PFSK-1 (cell line): ENCODE measurements at regions not wholly inside any gene's neighbourhood (a gene's known extent, or its start where the extent isn't known, plus 50 kb on each side); places are given as distances from the start of the nearest gene placed in this dataset.

Experiments used
- FOXP2 ChIP-seq: optimal IDR thresholded peaks from 2 replicates; pipeline ENCODE3; 2011; ENCODE audit warnings: borderline replicate concordance, control low read depth, inconsistent platforms; ENCODE audit not compliant: insufficient read depth; ENCODE audit errors: extremely low read length, extremely low read depth
- POLR2AphosphoS5 ChIP-seq: IDR thresholded peaks from 2 replicates; pipeline ENCODE4 v1.6.1; 2012; ENCODE audit warnings: low read depth, mild to moderate bottlenecking, control low read depth, low read length, moderate library complexity
- SIN3A ChIP-seq: IDR thresholded peaks from 2 replicates; pipeline ENCODE4 v1.6.1; 2012; ENCODE audit warnings: mild to moderate bottlenecking, low read length, moderate library complexity, borderline replicate concordance; ENCODE audit not compliant: insufficient read depth
- TAF1 ChIP-seq: IDR thresholded peaks from 2 replicates; pipeline ENCODE4 v1.6.1; 2012; ENCODE audit warnings: low read length, control low read depth, borderline replicate concordance; ENCODE audit not compliant: insufficient read depth
- TF ChIP-seq, protein P1 (sequence below), 2 experiments: IDR thresholded peaks; 2 replicates each; pipeline versions ENCODE4 v1.6.1 to v1.8.0; 2011 to 2012; ENCODE audit warnings: low read depth in 2 of 2, low read length in 2 of 2, control low read depth in 1 of 2, inconsistent platforms in 1 of 2, mild to moderate bottlenecking in 1 of 2, moderate library complexity in 1 of 2; ENCODE audit not compliant: insufficient read depth in 1 of 2

DNA sequence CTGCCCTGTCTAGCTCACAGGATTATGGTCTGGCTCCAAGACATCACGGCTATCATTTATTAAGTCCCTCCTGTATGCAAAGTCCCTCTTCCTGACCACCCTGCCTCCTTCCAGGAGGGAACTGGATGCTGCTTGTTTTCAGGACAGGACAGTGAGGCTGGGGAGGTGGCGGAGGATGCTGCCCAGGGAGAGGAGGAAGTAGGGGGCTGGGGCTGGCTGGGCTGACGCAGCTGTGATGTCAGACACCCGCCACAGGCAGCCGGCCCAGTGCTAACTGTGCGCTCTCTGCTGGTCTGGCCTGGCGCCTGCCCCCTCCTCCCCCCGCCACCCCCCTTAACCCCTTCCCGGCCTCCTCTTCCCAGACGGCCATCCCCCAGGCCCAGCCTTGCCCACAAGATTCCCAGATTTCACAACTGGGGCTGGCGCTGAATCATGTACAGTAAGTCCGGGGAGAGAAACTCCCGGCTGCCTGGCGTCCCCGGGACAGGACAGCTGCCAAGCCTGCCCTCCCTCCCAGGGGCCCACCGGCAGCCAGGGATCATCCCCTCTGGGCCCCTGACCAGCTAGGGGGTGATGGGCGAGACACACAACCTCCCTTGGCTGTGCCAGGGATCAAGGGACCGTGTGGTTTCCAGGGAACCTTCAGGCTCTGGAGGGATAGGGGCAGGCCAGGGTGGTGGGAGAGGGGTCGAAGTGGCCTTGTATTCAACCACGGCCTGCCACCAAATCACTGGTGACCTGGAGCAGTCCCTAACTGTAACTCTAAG is 118.1 kb downstream of the CEBPB start:
- TF ChIP-seq POLR2AphosphoS5: 0 out of 2 replicates have a peak, but pooled peaks have one; percentile 25
- peak; percentile 38; the same call in 1 of the 2 replicates for TF ChIP-seq SIN3A
- TF ChIP-seq TAF1: no peak
- TF ChIP-seq, protein P1, sequence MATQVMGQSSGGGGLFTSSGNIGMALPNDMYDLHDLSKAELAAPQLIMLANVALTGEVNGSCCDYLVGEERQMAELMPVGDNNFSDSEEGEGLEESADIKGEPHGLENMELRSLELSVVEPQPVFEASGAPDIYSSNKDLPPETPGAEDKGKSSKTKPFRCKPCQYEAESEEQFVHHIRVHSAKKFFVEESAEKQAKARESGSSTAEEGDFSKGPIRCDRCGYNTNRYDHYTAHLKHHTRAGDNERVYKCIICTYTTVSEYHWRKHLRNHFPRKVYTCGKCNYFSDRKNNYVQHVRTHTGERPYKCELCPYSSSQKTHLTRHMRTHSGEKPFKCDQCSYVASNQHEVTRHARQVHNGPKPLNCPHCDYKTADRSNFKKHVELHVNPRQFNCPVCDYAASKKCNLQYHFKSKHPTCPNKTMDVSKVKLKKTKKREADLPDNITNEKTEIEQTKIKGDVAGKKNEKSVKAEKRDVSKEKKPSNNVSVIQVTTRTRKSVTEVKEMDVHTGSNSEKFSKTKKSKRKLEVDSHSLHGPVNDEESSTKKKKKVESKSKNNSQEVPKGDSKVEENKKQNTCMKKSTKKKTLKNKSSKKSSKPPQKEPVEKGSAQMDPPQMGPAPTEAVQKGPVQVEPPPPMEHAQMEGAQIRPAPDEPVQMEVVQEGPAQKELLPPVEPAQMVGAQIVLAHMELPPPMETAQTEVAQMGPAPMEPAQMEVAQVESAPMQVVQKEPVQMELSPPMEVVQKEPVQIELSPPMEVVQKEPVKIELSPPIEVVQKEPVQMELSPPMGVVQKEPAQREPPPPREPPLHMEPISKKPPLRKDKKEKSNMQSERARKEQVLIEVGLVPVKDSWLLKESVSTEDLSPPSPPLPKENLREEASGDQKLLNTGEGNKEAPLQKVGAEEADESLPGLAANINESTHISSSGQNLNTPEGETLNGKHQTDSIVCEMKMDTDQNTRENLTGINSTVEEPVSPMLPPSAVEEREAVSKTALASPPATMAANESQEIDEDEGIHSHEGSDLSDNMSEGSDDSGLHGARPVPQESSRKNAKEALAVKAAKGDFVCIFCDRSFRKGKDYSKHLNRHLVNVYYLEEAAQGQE (IDR thresholded peaks at IDR 0.05; ENCODE audit: insufficient read depth in 1 of 2, low read depth in 2 of 2, low read length in 2 of 2): 0 out of 4 replicates have a peak, but pooled peaks of 1 of the 2 experiments have one; percentile 19
- TF ChIP-seq FOXP2: no peak

DNA sequence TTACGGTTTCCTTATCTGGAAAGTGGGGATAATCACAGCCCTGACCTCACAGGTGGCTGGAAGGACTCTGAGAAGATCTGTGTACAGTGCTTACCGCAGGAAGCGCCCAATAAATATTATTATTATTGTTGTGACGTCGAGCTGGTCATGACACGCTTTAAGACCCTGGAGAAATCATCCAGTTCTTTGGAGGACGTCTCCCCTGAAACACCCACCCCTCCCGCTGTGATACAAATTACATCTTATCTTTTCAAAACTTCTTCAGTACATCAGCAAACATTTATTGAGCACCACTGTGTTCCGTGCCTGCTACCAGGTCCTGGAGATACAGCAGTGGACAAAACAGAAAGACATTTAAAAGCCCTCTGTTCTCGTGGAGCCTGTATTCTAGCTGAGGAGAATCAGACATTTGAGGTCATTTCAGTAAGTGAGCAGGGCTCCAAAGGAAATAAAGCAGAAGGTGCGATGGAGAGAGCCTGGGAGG is 118.7 kb downstream of the CEBPB start:
- TF ChIP-seq TAF1 (no peak), FOXP2 (no peak), SIN3A (no peak), POLR2AphosphoS5 (no peak)
- TF ChIP-seq, protein P1 (IDR thresholded peaks at IDR 0.05; ENCODE audit: insufficient read depth in 1 of 2, low read depth in 2 of 2, low read length in 2 of 2): no peak

DNA sequence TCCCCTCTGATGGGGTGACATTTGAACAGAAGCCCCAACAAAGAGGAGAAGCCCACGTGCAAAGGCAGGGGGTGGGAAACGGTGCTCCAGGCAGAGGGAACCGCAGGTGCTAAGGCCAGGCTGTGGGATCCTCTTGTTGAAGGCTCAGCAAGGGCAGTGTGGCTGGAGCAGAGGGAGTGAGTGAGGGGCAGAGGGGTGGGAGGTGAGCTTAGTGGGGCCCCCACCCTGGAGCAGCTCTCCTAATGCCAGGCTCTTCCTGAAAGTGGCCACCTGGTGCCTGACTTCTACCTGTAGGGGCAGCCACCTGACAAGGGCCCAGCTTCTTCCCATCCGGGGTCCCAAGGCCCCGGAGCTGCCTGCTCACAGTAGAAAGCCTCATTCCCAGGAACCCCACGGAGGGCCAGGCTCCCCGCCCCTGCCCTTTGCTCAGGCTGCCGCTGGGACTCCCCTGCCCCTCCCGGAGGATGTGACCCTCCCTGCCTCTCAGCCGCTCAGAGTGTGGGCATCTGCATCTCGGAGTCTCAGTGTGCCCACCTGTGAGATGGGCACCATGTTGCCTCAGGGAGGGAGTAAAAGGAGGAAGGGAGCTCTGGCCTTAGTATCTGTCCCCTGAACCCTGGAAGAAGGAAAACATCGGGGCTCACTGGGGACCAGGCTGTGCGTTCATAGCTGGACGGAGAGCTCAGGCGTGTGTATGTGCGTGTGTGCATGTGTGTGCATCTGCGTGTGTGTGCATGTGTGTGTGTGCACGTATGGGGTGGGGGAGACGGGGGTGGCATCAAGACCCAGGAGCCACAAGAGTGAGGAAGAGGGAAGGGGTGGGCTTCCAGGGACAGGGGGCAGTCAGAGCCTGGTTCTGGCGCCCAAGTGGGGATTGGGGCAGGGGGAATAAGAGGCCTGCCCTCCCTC is 119.4 kb downstream of the CEBPB start:
- no peak for TF ChIP-seq TAF1
- no peak for TF ChIP-seq POLR2AphosphoS5
- TF ChIP-seq SIN3A: no peak
- TF ChIP-seq, protein P1 (IDR thresholded peaks at IDR 0.05; ENCODE audit: insufficient read depth in 1 of 2, low read depth in 2 of 2, low read length in 2 of 2): no peak
- TF ChIP-seq FOXP2: no peak

DNA sequence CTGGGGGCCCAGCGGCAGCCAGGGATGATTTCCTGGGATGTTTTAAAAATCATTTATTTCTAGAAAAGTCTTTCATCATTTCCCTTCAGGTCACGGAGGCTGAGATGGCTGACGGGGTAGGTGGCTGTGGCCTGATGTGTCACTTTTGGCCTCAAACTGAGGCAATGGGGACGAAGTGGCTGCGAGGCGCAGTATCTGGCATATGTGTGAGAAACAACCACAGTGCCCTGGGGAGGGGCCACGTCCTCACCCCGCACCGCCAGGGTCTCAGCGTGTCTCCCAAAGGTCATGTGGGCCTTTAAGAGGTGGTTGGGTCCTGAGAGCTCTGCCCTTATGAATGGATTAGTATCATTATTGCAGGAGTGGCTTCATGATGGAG is 120.0 kb downstream of the CEBPB start:
- TF ChIP-seq SIN3A: no peak
- no peak for TF ChIP-seq TAF1
- TF ChIP-seq POLR2AphosphoS5: no peak
- TF ChIP-seq, protein P1 (IDR thresholded peaks at IDR 0.05; ENCODE audit: insufficient read depth in 1 of 2, low read depth in 2 of 2, low read length in 2 of 2): no peak
- TF ChIP-seq FOXP2: no peak
